GM18511 (cell line): ENCODE measurements at regions not wholly inside any gene's neighbourhood (a gene's known extent, or its start where the extent isn't known, plus 50 kb on each side); places are given as distances from the start of the nearest gene placed in this dataset.

ENCODE experiments used
- ATAC-seq: cut with Tn5 transposase; IDR thresholded peaks from one replicate; pipeline ENCODE4 v1.9.1; 2021; ENCODE audit warnings: mild to moderate bottlenecking, moderate library complexity; ENCODE audit not compliant: unreplicated experiment

- ATAC-seq, result no peak
These were observed 55.8 kb upstream of the SPATA13 start for GRCh38 chr13:24104723-24105122.

GRCh38 chr13:24106429-24106828 lies 54.1 kb upstream of the SPATA13 start:
- no peak for ATAC-seq

DNA sequence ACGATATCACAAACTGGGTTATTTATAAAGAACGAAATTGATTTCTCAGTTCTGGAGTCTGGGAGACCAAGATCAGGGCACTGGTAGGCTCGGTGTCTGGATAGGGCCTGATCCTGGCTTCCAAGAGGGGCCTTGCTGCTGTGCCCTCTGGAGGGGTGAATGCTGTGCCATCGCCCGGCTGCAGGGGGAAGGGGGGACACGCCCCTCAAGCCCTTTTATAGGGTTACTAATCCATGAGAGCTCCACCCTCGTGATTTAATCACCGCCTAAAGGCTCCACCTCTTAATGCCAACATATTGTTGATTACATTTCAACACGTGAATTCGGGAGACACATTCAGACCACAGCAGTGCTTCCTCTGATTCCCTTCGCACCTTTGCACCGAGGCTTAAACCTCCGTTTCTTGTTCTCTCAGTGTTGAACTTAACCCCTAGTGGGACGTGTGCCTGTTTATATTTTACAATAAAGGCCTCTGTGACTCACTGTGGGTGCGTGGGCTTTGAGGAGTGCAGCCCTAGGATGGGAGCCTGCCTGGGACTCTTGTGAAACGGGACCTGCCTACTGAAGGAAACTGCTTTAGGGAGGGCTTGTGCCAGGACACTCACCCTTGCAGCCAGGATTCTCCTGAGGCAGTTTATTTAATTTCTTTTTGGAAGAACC lies 52.4 kb upstream of the SPATA13 start:
- no peak for ATAC-seq

DNA sequence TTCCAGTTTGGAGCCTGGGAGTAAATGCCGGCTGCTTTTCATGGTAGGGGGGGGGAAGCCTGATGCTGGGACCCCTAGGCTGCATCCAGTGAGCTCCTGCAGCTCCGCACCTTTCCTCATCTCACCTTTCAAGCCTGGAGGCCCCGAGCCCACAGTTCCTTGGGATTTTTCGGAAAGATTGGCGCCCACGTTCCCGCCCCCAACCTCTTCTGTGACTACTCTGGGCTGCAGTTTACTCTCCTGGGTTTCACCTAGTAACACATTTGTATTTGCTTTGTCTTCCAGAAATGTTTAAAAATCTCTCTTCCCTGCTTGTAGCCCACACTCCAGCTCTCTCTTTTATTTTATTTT lies 51.9 kb upstream of the SPATA13 start:
- ATAC-seq, result no peak

- no peak for ATAC-seq
These were observed 50.5 kb upstream of the SPATA13 start for GRCh38 chr13:24110011-24110410.
